K562 (cell line): ENCODE measurements at regions not wholly inside any gene's neighbourhood (a gene's known extent, or its start where the extent isn't known, plus 50 kb on each side); places are given as distances from the start of the nearest gene placed in this dataset.

Source experiments
- ATAC-seq: fragments of 200-7000 bp; cut with Tn5 transposase; 3 replicates; pipeline ENCODE4 v1.9.1; 2020; ENCODE audit warnings: moderate library complexity
- BruUV-seq: library from RNA; stranded (reverse); fragments of 400-500 nt; replicated peaks from 2 replicates; lab custom pipeline; 2021; lab: Mats Ljungman, UMichigan
- CTCF ChIA-PET: fragments of 300-600 bp; formaldehyde crosslinking; extraction: SDS; loops from one replicate; lab custom pipeline; 2021; ENCODE audit warnings: low intra/inter-chr PET ratio; lab: Yijun Ruan, JAX
- POLR2A ChIA-PET: fragments of 300-600, 350-650 bp; sonication (Branson Sonifier 250); formaldehyde crosslinking; extraction: SDS; loops from one replicate; lab custom pipeline; 2021; ENCODE audit warnings: antibody characterized with exemption, inconsistent platforms; lab: Yijun Ruan, JAX
- DNase-seq, 4 experiments: peaks; one replicate each; pipeline versions ENCODE4 v3.0.0 to v3.0.0-alpha.2; 2011 to 2018; ENCODE audit warnings: low spot score in 3 of 4, mixed read lengths in 3 of 4; ENCODE audit errors: extremely low read depth in 1 of 4
- FAIRE-seq: peaks from 2 replicates; lab custom pipeline; 2011; peaks lifted over from hg19 to GRCh38; lab: Jason Lieb, UNC
- H2AFZ ChIP-seq: 2 replicates; pipeline ENCODE4 v1.6.0; 2011; ENCODE audit warnings: low read depth, low read length, control low read depth, inconsistent platforms
- H3K27ac ChIP-seq: fragments of 200-600 bp; 3 replicates; pipeline ENCODE4 v1.8.0; 2011; ENCODE audit warnings: low read depth, mild to moderate bottlenecking, control low read depth, inconsistent platforms, low read length, moderate library complexity, mixed read lengths; ENCODE audit errors: extremely low read depth
- H3K27me3 ChIP-seq, 2 experiments: fragments of 300-600 bp in 1 of 2; 2 replicates in 1 of 2; 3 replicates in 1 of 2; pipeline versions ENCODE4 v1.6.0 to v1.8.0; 2011; ENCODE audit warnings: inconsistent platforms in 2 of 2, low read length in 2 of 2, mild to moderate bottlenecking in 1 of 2, mixed read lengths in 1 of 2, moderate library complexity in 1 of 2; ENCODE audit not compliant: control insufficient read depth in 2 of 2, insufficient read depth in 2 of 2
- H3K36me3 ChIP-seq: fragments of 300-600 bp; 3 replicates; pipeline ENCODE4 v1.8.0; 2011; ENCODE audit warnings: mild to moderate bottlenecking, low read length, inconsistent platforms; ENCODE audit not compliant: control insufficient read depth, insufficient read depth
- H3K4me1 ChIP-seq, 2 experiments: fragments of 200-600 bp in 1 of 2; replicated peaks in 1 of 2; 2 replicates in 1 of 2; 3 replicates in 1 of 2; pipeline versions ENCODE4 v1.5.1 to v1.8.0; 2011; ENCODE audit warnings: inconsistent platforms in 2 of 2, low read length in 2 of 2, mild to moderate bottlenecking in 1 of 2, mixed read lengths in 1 of 2, moderate library complexity in 1 of 2; ENCODE audit not compliant: control insufficient read depth in 2 of 2, insufficient read depth in 2 of 2
- H3K4me2 ChIP-seq: 2 replicates; pipeline ENCODE4 v1.6.1; 2011; ENCODE audit warnings: low read length, control low read depth, inconsistent platforms, mixed read lengths; ENCODE audit not compliant: insufficient read depth
- H3K4me3 ChIP-seq: fragments of 200-600 bp; sonication (generic), shearing (Covaris generic); 2 replicates; pipeline ENCODE4 v1.5.1; 2016; ENCODE audit warnings: control low read depth, inconsistent platforms
- H3K79me2 ChIP-seq: fragments of 200-600 bp; 3 replicates; pipeline ENCODE4 v1.8.0; 2011; ENCODE audit warnings: low read length, inconsistent platforms; ENCODE audit not compliant: control insufficient read depth, insufficient read depth
- H3K9ac ChIP-seq, 2 experiments: 2 replicates each; pipeline versions ENCODE4 v1.6.0 to v1.6.1; 2011; ENCODE audit warnings: low read depth in 2 of 2, low read length in 2 of 2, control low read depth in 1 of 2, inconsistent platforms in 1 of 2, mild to moderate bottlenecking in 1 of 2, mixed read lengths in 1 of 2; ENCODE audit not compliant: insufficient read depth in 1 of 2
- H3K9me1 ChIP-seq: one replicate; pipeline ENCODE4 v1.6.0; 2011; ENCODE audit warnings: inconsistent platforms, mild to moderate bottlenecking, low read length, moderate library complexity; ENCODE audit not compliant: control insufficient read depth, insufficient read depth
- H3K9me3 ChIP-seq: replicated peaks from 2 replicates; pipeline ENCODE4 v1.5.1; 2011; ENCODE audit warnings: low read depth, low read length, inconsistent platforms; ENCODE audit not compliant: control insufficient read depth, insufficient read depth
- H4K20me1 ChIP-seq: replicated peaks from 2 replicates; pipeline ENCODE4 v1.6.1; 2011; ENCODE audit warnings: low read length, inconsistent platforms, mixed read lengths; ENCODE audit not compliant: control insufficient read depth, insufficient read depth
- ASH1L ChIP-seq: fragments of 450-650 bp; IDR thresholded peaks from 2 replicates; pipeline ENCODE4 v1.6.1; 2018; ENCODE audit warnings: borderline replicate concordance, mild to moderate bottlenecking, low read depth; ENCODE audit not compliant: partially characterized antibody
- ESRRA ChIP-seq: fragments of 450-650 bp; IDR thresholded peaks from 2 replicates; pipeline ENCODE4 v1.6.1; 2014; ENCODE audit warnings: low read depth, mild to moderate bottlenecking, moderate library complexity, borderline replicate concordance
- GATAD2A ChIP-seq: fragments of 450-650 bp; IDR thresholded peaks from 2 replicates; pipeline ENCODE4 v1.6.1; 2017
- MIER1 ChIP-seq: fragments of 450-650 bp; IDR thresholded peaks from 2 replicates; pipeline ENCODE4 v1.6.1; 2016; ENCODE audit warnings: antibody characterized with exemption, mild to moderate bottlenecking, low read depth
- NFIC ChIP-seq: fragments of 450-650 bp; IDR thresholded peaks from 2 replicates; pipeline ENCODE4 v1.6.1; 2017; ENCODE audit warnings: mild to moderate bottlenecking, inconsistent platforms
- SAP30 ChIP-seq: fragments of 200-600 bp; sonication (generic); IDR thresholded peaks from 2 replicates; pipeline ENCODE4 v1.6.1; 2012; ENCODE audit warnings: borderline replicate concordance, low read depth, mild to moderate bottlenecking, moderate library complexity, low read length, control low read depth, inconsistent platforms; ENCODE audit not compliant: insufficient read depth, poor library complexity, severe bottlenecking
- SUPT5H ChIP-seq: fragments of 450-650 bp; IDR thresholded peaks from 2 replicates; pipeline ENCODE4 v1.6.1; 2016
- in situ Hi-C: fragments of 300-500 bp; cut with MboI; formaldehyde crosslinking; loops from 4 replicates; pipeline ENCODE4 v1.15.0; 2018; ENCODE audit warnings: inconsistent platforms, mixed read lengths
- intact Hi-C: fragments of 100-400 bp; cut with micrococcal nuclease; formaldehyde crosslinking; loops from 2 replicates; pipeline ENCODE4 v1.14.2; 2022
- TF ChIP-seq, protein P1 (sequence below), 2 experiments: fragments of 450-650 bp; IDR thresholded peaks; 2 replicates each; pipeline ENCODE4 v1.6.1; 2016; ENCODE audit warnings: mild to moderate bottlenecking in 2 of 2, borderline replicate concordance in 1 of 2, low read depth in 1 of 2, moderate library complexity in 1 of 2
- TF ChIP-seq, protein P2 (sequence below): fragments of 200-800 bp; sonication (Bioruptor generic); IDR thresholded peaks from 2 replicates; pipeline ENCODE4 v1.6.1; 2017; ENCODE audit warnings: missing genetic modification characterization, missing compliant biosample characterization
- TF ChIP-seq, protein P3 (sequence below), 2 experiments: IDR thresholded peaks; 2 replicates each; pipeline ENCODE4 v1.6.1; 2011; ENCODE audit warnings: borderline replicate concordance in 1 of 2, control low read depth in 1 of 2, low read depth in 1 of 2, low read length in 1 of 2, mild to moderate bottlenecking in 1 of 2, mixed read lengths in 1 of 2, moderate library complexity in 1 of 2; ENCODE audit not compliant: insufficient read depth in 1 of 2, insufficient read length in 1 of 2, poor library complexity in 1 of 2, severe bottlenecking in 1 of 2; ENCODE audit errors: extremely low read depth in 1 of 2

DNA sequence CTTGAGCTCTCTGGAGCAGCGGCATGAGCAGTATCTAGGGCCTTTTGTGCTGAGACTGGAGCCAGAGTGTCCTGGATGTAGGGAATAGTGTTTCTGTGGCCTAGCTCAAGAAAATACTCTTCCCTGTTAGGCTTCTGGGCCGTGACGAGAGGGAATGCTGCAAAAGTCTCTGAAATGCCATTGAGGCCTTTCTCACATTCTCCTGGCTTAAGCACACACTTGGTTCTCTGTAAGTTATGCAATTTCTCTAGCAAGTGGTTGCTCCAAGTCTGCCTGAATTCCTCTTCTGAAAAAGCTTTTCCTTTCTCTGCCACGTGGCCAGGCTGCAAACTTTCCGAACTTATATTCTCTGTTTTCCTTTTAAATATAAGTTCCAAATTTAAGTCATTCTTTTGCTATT is 744.4 kb downstream of the GRIK2 start (continued):
- TF ChIP-seq, protein P1, sequence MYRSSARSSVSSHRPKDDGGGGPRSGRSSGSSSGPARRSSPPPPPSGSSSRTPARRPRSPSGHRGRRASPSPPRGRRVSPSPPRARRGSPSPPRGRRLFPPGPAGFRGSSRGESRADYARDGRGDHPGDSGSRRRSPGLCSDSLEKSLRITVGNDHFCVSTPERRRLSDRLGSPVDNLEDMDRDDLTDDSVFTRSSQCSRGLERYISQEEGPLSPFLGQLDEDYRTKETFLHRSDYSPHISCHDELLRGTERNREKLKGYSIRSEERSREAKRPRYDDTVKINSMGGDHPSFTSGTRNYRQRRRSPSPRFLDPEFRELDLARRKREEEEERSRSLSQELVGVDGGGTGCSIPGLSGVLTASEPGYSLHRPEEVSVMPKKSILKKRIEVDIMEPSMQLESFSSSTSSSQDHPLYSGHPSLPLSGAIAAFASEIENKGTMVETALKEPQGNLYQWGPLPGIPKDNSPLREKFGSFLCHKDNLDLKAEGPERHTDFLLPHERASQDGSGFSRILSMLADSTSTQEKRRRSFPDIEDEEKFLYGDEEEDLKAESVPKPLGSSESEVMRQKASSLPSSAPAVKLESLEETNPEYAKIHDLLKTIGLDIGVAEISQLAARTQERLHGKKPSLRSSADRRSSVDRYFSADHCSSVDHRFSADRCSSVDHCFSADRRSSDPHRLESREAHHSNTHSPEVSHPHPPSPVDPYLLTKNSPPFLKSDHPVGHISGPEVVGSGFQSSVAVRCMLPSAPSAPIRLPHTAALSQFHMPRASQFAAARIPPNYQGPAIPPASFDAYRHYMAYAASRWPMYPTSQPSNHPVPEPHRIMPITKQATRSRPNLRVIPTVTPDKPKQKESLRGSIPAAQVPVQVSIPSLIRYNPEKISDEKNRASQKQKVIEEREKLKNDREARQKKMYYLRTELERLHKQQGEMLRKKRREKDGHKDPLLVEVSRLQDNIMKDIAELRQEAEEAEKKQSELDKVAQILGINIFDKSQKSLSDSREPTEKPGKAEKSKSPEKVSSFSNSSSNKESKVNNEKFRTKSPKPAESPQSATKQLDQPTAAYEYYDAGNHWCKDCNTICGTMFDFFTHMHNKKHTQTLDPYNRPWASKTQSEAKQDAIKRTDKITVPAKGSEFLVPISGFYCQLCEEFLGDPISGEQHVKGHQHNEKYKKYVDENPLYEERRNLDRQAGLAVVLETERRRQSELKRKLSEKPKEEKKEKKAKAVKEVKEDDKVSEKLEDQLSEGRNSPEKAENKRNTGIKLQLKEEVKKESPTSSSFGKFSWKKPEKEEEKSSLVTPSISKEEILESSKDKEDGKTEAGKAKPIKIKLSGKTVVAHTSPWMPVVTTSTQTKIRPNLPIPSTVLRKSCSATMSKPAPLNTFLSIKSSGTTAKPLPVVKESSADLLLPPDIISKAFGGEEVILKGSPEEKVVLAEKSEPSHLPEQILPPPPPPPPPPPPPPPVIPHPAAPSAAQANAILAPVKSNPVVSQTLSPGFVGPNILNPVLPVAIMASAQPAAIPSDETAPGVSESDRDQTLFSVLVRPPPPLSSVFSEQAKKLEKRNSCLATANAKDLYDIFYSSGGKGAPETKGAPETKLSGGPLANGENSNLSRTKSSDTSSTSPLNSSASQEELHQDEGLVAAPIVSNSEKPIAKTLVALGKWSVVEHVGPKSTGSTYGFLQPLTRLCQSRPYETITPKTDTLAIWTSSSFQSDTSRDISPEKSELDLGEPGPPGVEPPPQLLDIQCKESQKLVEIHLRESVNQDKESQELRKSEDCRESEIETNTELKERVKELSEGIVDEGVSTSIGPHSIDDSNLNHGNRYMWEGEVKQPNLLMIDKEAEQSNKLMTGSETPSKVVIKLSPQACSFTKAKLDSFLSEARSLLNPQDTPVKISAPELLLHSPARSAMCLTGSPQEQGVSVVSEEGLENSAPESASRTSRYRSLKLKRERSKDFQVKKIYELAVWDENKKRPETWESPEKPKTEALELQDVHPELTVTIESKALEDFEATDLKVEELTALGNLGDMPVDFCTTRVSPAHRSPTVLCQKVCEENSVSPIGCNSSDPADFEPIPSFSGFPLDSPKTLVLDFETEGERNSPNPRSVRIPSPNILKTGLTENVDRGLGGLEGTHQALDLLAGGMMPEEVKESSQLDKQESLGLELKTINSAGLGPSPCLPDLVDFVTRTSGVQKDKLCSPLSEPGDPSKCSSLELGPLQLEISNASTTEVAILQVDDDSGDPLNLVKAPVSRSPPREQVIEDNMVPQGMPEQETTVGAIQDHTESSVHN (IDR thresholded peaks at IDR 0.05; ENCODE audit: borderline replicate concordance in 1 of 2, low read depth in 1 of 2) = no peak
- no peak for TF ChIP-seq ASH1L

DNA sequence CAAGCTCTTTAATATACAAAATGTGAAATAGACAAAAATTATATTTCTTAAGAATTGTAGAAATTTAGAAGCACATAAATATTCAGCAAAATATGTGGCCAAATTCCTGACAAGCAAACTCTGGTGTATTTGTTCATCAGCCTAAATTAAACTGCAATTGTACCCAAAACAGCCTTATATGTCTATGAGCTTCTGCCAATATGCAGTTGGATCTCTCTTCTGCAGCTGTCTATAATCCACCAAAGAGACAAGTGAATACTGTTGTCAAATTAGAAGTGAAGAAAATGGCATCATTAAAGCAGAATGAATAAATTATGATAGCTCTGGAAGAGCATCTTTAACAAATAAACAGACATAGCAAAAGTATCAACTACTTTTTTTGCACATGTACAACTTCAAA is 755.7 kb downstream of the GRIK2 start:
- no peaks in the 10 kb centered on the region for H3K79me2 ChIP-seq
- in situ Hi-C loops = no loop called here
- FAIRE-seq = no peak
- H3K36me3 ChIP-seq = no peaks in the 10 kb centered on the region
- no peak overlapping the region for H3K4me2 ChIP-seq
- intact Hi-C loops = no loop called here
- no peak for DNase-seq
- CTCF ChIA-PET = no interaction called here
- H3K9me1 ChIP-seq = no peaks in the 10 kb centered on the region
- H3K9ac ChIP-seq = no peak overlapping the region
- no peak overlapping the region for H3K4me3 ChIP-seq
- POLR2A ChIA-PET = no interaction called here
- peaks cover 2% of the 10 kb centered on the region; the same call in 1 of the 2 replicates for H3K9me3 ChIP-seq
- H3K4me1 ChIP-seq = no peaks in the 10 kb centered on the region
- BruUV-seq = no TSS peak
- H2AFZ ChIP-seq = no peak overlapping the region
- H4K20me1 ChIP-seq = no peaks in the 10 kb centered on the region
- H3K27me3 ChIP-seq = no peaks in the 10 kb centered on the region
- no peak for ATAC-seq
- H3K27ac ChIP-seq = no peak overlapping the region
- TF ChIP-seq, protein P2, sequence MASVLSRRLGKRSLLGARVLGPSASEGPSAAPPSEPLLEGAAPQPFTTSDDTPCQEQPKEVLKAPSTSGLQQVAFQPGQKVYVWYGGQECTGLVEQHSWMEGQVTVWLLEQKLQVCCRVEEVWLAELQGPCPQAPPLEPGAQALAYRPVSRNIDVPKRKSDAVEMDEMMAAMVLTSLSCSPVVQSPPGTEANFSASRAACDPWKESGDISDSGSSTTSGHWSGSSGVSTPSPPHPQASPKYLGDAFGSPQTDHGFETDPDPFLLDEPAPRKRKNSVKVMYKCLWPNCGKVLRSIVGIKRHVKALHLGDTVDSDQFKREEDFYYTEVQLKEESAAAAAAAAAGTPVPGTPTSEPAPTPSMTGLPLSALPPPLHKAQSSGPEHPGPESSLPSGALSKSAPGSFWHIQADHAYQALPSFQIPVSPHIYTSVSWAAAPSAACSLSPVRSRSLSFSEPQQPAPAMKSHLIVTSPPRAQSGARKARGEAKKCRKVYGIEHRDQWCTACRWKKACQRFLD (CRISPR knock-in tag) = no peak
- TF ChIP-seq SAP30 (no peak), ESRRA (no peak), GATAD2A (no peak), MIER1 (no peak), SUPT5H (no peak), NFIC (no peak)
- TF ChIP-seq, protein P3, sequence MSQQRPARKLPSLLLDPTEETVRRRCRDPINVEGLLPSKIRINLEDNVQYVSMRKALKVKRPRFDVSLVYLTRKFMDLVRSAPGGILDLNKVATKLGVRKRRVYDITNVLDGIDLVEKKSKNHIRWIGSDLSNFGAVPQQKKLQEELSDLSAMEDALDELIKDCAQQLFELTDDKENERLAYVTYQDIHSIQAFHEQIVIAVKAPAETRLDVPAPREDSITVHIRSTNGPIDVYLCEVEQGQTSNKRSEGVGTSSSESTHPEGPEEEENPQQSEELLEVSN (IDR thresholded peaks at IDR 0.05; ENCODE audit: borderline replicate concordance in 1 of 2, extremely low read depth in 1 of 2, insufficient read depth in 1 of 2, insufficient read length in 1 of 2, low read depth in 1 of 2, low read length in 1 of 2, poor library complexity in 1 of 2, severe bottlenecking in 1 of 2) = no peak
